ENCODE measurements at regions not wholly inside any gene's neighbourhood (a gene's known extent, or its start where the extent isn't known, plus 50 kb on each side); places are given as distances from the start of the nearest gene placed in this dataset.

DNA sequence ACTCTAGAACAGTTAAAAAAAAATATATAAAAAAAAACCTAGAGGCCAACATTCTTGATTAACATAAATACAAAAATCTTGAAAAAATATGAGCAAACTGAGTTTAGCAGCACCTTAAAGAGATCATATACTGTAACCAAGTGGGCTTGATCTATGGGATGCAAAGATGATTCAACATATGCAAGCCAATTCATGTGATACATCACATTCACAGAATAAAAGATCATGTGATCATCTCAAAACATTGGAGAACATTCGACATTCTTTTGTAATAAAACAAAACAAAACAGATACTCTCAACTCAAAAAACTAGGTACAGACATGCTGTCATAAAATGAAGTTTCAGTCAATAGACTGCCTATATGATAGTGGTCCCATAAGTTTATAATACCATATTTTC, 165.4 kb upstream of the NDST4 start:
- H3K4me1 ChIP-seq (ENCODE audit: control insufficient read depth, insufficient read depth, low read length) = no peaks in the 10 kb centered on the region
- POLR2A ChIA-PET = no interaction called here
- CTCF ChIA-PET = no interaction called here

GRCh38 chr4:115275615-115276014, 162.2 kb upstream of the NDST4 start:
- Histone ChIP-seq H3K36me3 (ENCODE audit: control insufficient read depth in 2 of 2, insufficient read depth in 1 of 2, low read length in 2 of 2) (no peaks in the 10 kb centered on the region), H3K27ac (ENCODE audit: extremely low read depth, low read depth, low read length) (no peak overlapping the region), H3K4me1 (ENCODE audit: control insufficient read depth, insufficient read depth, low read length) (no peaks in the 10 kb centered on the region), H3K9me3 (ENCODE audit: control insufficient read depth, insufficient read depth, low read depth, low read length) (no peaks in the 10 kb centered on the region), H3K4me3 (ENCODE audit: low read depth, low read length) (no peak overlapping the region)
- ChIA-PET CTCF (interaction anchor here (0.6 kb wide), 1 partner anchor 162 kb away, joined by 3 read pairs; no protein-coding TSS in a partner anchor), POLR2A (no interaction called here)
- TF ChIP-seq ZNF549 (tag by site-specific recombination; IDR thresholded peaks at IDR 0.05) (no peak), ZFP37 (tag by site-specific recombination; IDR thresholded peaks at IDR 0.05) (no peak), ZNF16 (tag by site-specific recombination; IDR thresholded peaks at IDR 0.05; ENCODE audit: low read depth) (no peak), ZNF423 (tag by site-specific recombination; IDR thresholded peaks at IDR 0.05) (no peak), ZNF48 (tag by site-specific recombination; IDR thresholded peaks at IDR 0.05) (no peak), ZNF621 (tag by site-specific recombination; IDR thresholded peaks at IDR 0.05) (no peak), ZNF133 (tag by site-specific recombination; IDR thresholded peaks at IDR 0.05) (no peak), ZBTB7A (tag by site-specific recombination; IDR thresholded peaks at IDR 0.05; ENCODE audit: low read depth) (no peak), ZBTB10 (tag by site-specific recombination; IDR thresholded peaks at IDR 0.05) (no peak), ZNF610 (tag by site-specific recombination; IDR thresholded peaks at IDR 0.05; ENCODE audit: borderline replicate concordance) (no peak), ZNF654 (tag by site-specific recombination; IDR thresholded peaks at IDR 0.05; ENCODE audit: low read depth) (no peak), ZNF548 (tag by site-specific recombination; IDR thresholded peaks at IDR 0.05) (no peak), ZNF76 (tag by site-specific recombination; IDR thresholded peaks at IDR 0.05; ENCODE audit: borderline replicate concordance, low read depth) (no peak), ZFP3 (tag by site-specific recombination; IDR thresholded peaks at IDR 0.05; ENCODE audit: low read depth) (no peak), ZNF416 (tag by site-specific recombination; IDR thresholded peaks at IDR 0.05) (no peak), BCL11B (tag by site-specific recombination; IDR thresholded peaks at IDR 0.05; ENCODE audit: low read depth) (no peak), OVOL3 (tag by site-specific recombination; IDR thresholded peaks at IDR 0.05) (no peak), ZNF529 (tag by site-specific recombination; IDR thresholded peaks at IDR 0.05; ENCODE audit: insufficient replicate concordance) (no peak)

More for the DNA sequence above, 165.4 kb upstream of the NDST4 start:
- Histone ChIP-seq H3K27ac (ENCODE audit: extremely low read depth, low read depth, low read length) (no peak overlapping the region), H3K4me3 (ENCODE audit: low read depth, low read length) (no peak overlapping the region), H3K9me3 (ENCODE audit: control insufficient read depth, insufficient read depth, low read depth, low read length) (no peaks in the 10 kb centered on the region), H3K36me3 (ENCODE audit: control insufficient read depth in 2 of 2, insufficient read depth in 1 of 2, low read length in 2 of 2) (no peaks in the 10 kb centered on the region)
- TF ChIP-seq ZBTB49 (tag by site-specific recombination; IDR thresholded peaks at IDR 0.05; ENCODE audit: low read depth) (no peak), ZFP3 (tag by site-specific recombination; IDR thresholded peaks at IDR 0.05; ENCODE audit: low read depth) (no peak), ZNF221 (tag by site-specific recombination; IDR thresholded peaks at IDR 0.05; ENCODE audit: borderline replicate concordance) (no peak), ZNF146 (tag by site-specific recombination; IDR thresholded peaks at IDR 0.05) (no peak), ZNF24 (tag by site-specific recombination; IDR thresholded peaks at IDR 0.05) (no peak), ZNF140 (tag by site-specific recombination; IDR thresholded peaks at IDR 0.05) (no peak), ZNF707 (tag by site-specific recombination; IDR thresholded peaks at IDR 0.05) (no peak), ZNF16 (tag by site-specific recombination; IDR thresholded peaks at IDR 0.05; ENCODE audit: low read depth) (no peak), GLI2 (tag by site-specific recombination; IDR thresholded peaks at IDR 0.05; ENCODE audit: borderline replicate concordance, low read depth) (no peak), ZNF792 (tag by site-specific recombination; IDR thresholded peaks at IDR 0.05) (no peak), ZNF23 (tag by site-specific recombination; IDR thresholded peaks at IDR 0.05; ENCODE audit: borderline replicate concordance) (no peak), ZNF670 (tag by site-specific recombination; IDR thresholded peaks at IDR 0.05; ENCODE audit: low read depth) (no peak), ZBTB7A (tag by site-specific recombination; IDR thresholded peaks at IDR 0.05; ENCODE audit: low read depth) (no peak), ZNF555 (tag by site-specific recombination; conservative IDR thresholded peaks at IDR 0.05) (no peak), HOXC10 (CRISPR knock-in tag; IDR thresholded peaks at IDR 0.05) (no peak), ZNF248 (tag by site-specific recombination; IDR thresholded peaks at IDR 0.05) (no peak)
